GM18951 (cell line): ENCODE measurements at regions not wholly inside any gene's neighbourhood (a gene's known extent, or its start where the extent isn't known, plus 50 kb on each side); places are given as distances from the start of the nearest gene placed in this dataset.

Source experiments
- POLR2A ChIP-seq: IDR thresholded peaks from 4 replicates; pipeline ENCODE4 v1.6.1; 2011; ENCODE audit warnings: mild to moderate bottlenecking; ENCODE audit not compliant: insufficient read length, insufficient read depth; ENCODE audit errors: extremely low read depth
- in situ Hi-C: fragments of 300-500 bp; cut with MboI; formaldehyde crosslinking; loops from one replicate; pipeline ENCODE4 v1.12.0; 2022; ENCODE audit warnings: low sequenced_read_pairs, mixed read lengths, inconsistent platforms; ENCODE audit not compliant: unreplicated experiment

GRCh38 chr4:124019749-124020549 lies 623.4 kb downstream of the SPRY1 start:
- no peak for TF ChIP-seq POLR2A
- in situ Hi-C loops: no loop called here

GRCh38 chr4:124025000-124025399 lies 628.4 kb downstream of the SPRY1 start:
- TF ChIP-seq POLR2A: no peak
- in situ Hi-C loops: no loop called here

GRCh38 chr4:124025428-124025827 lies 628.8 kb downstream of the SPRY1 start:
- in situ Hi-C loops: no loop called here
- TF ChIP-seq POLR2A: no peak

- in situ Hi-C loops: no loop called here
- no peak for TF ChIP-seq POLR2A
Observed at GRCh38 chr4:124028182-124028581, 631.6 kb downstream of the SPRY1 start.

- in situ Hi-C loops: no loop called here
- no peak for TF ChIP-seq POLR2A
Observed at GRCh38 chr4:124030147-124030546, 633.6 kb downstream of the SPRY1 start.

GRCh38 chr4:124032035-124032434 lies 635.4 kb downstream of the SPRY1 start:
- TF ChIP-seq POLR2A: no peak
- in situ Hi-C loops: no loop called here

- TF ChIP-seq POLR2A: no peak
- in situ Hi-C loops: no loop called here
Observed at GRCh38 chr4:124035364-124036041, 638.9 kb downstream of the SPRY1 start.

- TF ChIP-seq POLR2A: no peak
- in situ Hi-C loops: no loop called here
Observed at GRCh38 chr4:124037236-124037635, 640.6 kb downstream of the SPRY1 start.

- no peak for TF ChIP-seq POLR2A
- in situ Hi-C loops: no loop called here
Observed at GRCh38 chr4:124044330-124044729, 647.7 kb downstream of the SPRY1 start.

- no peak for TF ChIP-seq POLR2A
- in situ Hi-C loops: no loop called here
Observed at GRCh38 chr4:124044867-124045266, 648.3 kb downstream of the SPRY1 start.

GRCh38 chr4:124046190-124046589 lies 649.6 kb downstream of the SPRY1 start:
- TF ChIP-seq POLR2A: no peak
- in situ Hi-C loops: no loop called here

GRCh38 chr4:124053872-124054538 lies 657.4 kb downstream of the SPRY1 start:
- in situ Hi-C loops: no loop called here
- no peak for TF ChIP-seq POLR2A

- in situ Hi-C loops: no loop called here
- TF ChIP-seq POLR2A: no peak
Observed at GRCh38 chr4:124055336-124055735, 657.2 kb downstream of the ANKRD50 start.
